Bronchial epithelial cell (primary cell): ENCODE measurements at regions not wholly inside any gene's neighbourhood (a gene's known extent, or its start where the extent isn't known, plus 50 kb on each side); places are given as distances from the start of the nearest gene placed in this dataset.
"Not testable (repeated sequence)": the region's sequence is repeated elsewhere in the genome, so short reads cannot be mapped to it uniquely, and the experiment has no call there.

Experiments
- DNase-seq: peaks from one replicate; pipeline ENCODE4 v3.0.0-alpha.2; 2010; ENCODE audit warnings: low read depth
- FAIRE-seq: peaks from 2 replicates; lab custom pipeline; 2011; peaks lifted over from hg19 to GRCh38; lab: Jason Lieb, UNC
- H3K27me3 ChIP-seq: 2 replicates; pipeline ENCODE4 v1.5.1; 2011; ENCODE audit warnings: low read length; ENCODE audit not compliant: control insufficient read depth, insufficient read depth
- H3K36me3 ChIP-seq: 2 replicates; pipeline ENCODE4 v1.5.1; 2011; ENCODE audit warnings: low read length; ENCODE audit not compliant: control insufficient read depth, insufficient read depth
- H3K4me3 ChIP-seq: 2 replicates; pipeline ENCODE4 v1.5.1; 2011; ENCODE audit warnings: mild to moderate bottlenecking, low read depth, low read length, control low read depth
- TF ChIP-seq, protein P1 (sequence below): IDR thresholded peaks from 2 replicates; pipeline ENCODE4 v1.5.1; 2011; ENCODE audit warnings: mild to moderate bottlenecking, moderate library complexity, low read length, control low read depth, inconsistent platforms; ENCODE audit not compliant: insufficient read depth, severe bottlenecking

GRCh38 chr10:46720386-46720785 is 141.5 kb downstream of the SYT15 start:
- DNase-seq, result peak; percentile 20
- H3K36me3 ChIP-seq, H3K4me3 ChIP-seq, FAIRE-seq, H3K27me3 ChIP-seq: not testable (repeated sequence)
- TF ChIP-seq, protein P1, sequence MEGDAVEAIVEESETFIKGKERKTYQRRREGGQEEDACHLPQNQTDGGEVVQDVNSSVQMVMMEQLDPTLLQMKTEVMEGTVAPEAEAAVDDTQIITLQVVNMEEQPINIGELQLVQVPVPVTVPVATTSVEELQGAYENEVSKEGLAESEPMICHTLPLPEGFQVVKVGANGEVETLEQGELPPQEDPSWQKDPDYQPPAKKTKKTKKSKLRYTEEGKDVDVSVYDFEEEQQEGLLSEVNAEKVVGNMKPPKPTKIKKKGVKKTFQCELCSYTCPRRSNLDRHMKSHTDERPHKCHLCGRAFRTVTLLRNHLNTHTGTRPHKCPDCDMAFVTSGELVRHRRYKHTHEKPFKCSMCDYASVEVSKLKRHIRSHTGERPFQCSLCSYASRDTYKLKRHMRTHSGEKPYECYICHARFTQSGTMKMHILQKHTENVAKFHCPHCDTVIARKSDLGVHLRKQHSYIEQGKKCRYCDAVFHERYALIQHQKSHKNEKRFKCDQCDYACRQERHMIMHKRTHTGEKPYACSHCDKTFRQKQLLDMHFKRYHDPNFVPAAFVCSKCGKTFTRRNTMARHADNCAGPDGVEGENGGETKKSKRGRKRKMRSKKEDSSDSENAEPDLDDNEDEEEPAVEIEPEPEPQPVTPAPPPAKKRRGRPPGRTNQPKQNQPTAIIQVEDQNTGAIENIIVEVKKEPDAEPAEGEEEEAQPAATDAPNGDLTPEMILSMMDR, result peak; percentile 14

DNA sequence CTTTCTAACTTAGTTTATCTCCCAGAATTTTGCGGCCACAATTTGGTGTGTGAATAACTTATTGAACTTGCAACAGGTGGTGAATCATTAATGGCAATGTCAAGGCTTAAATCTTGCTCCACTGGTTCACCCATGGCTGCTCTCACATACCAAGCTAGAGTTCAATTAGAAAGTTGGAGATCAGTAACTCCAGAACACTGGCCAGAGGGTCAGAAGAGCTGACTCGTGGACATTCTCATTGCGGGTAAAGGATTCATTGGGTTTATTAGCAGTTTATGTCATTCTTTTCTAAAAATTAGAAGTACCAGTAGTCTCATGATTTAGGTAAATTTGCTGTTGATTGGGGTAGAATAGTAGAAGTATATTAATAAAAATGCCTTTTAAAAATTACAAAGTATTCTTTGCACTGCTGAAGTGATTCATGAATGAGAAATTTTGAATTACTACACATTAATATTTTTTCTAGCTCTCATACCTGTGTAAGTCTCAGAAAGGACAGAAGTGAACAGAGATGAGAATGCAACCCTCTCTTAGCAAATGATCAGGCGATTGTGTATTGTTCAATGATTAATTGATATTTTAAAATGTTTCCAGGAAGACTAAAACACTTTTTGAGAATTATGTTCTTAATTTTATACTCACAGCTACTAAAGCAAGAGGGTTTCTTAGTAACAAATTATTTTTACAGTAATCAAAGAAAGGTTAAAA is 142.0 kb downstream of the SYT15 start:
- H3K4me3 ChIP-seq, H3K36me3 ChIP-seq, DNase-seq, FAIRE-seq, H3K27me3 ChIP-seq: not testable (repeated sequence)

DNA sequence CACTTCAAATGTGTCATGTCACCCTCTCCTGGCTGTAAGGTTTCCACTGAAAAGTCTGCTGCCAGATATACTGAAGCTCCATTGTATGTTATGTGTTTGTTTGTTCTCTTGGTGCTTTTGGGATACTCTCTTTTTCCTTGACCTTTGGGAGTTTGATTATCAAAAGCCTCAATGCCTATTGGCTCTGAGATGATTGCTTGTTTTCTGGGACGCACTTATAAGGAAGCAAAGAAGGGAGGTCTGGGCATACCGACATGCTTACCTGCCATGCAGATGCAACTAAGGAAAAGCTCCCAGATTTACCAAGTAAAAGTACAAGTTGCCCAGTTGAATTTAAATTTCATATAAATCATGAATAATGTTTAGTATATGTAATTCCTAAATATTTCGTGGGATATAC is 145.3 kb downstream of the SYT15 start:
- H3K4me3 ChIP-seq, H3K27me3 ChIP-seq, FAIRE-seq, H3K36me3 ChIP-seq, DNase-seq: not testable (repeated sequence)

GRCh38 chr10:46728359-46728758 is 149.4 kb downstream of the SYT15 start:
- FAIRE-seq, H3K4me3 ChIP-seq, H3K36me3 ChIP-seq, DNase-seq, H3K27me3 ChIP-seq: not testable (repeated sequence)

DNA sequence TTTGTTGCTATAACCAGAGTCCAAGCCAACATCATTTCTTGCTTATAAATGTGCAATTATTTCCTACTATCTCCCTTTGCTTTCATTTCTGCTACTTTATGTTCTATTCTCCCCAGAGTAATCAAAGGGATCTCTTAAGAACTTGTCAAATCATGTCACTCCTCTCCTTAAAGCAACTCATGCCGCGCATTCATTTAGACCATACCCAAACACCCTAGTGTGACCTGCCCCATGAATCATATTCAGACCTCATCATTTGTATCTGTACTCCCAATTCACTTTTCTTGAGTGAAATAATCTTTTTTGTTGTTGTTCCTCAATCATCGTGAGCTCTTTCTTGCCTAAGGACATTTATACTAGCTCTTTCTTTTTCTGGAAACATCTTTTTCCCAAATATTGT is 151.8 kb downstream of the SYT15 start:
- not testable (repeated sequence) for H3K27me3 ChIP-seq, H3K4me3 ChIP-seq, FAIRE-seq, DNase-seq, H3K36me3 ChIP-seq

DNA sequence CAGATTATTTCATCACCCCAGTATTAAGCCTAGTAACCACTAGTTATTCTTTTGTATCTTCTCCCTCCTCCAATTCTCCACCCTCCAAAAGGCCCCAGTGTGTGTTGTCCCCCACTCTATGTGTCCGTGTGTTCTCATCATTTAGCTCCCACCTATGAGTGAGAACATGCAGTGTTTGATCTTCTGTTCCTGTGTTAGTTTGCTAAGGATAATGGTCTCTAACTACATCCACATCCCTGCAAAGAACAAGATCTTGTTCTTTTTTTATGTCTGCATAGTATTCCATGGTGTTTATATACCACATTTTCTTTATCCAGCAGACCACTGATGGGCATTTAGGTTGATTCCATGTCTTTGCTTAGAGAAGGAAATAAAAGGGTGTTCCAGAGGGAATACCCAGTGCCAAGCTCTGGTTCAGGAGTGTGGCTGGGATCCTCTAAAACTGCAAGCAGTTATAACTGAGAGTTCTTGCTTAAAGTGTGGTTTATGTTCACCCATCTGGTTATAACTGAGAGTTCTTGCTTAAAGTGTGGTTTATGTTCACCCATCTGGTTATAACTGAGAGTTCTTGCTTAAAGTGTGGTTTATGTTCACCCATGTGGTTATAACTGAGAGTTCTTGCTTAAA is 154.8 kb downstream of the SYT15 start:
- FAIRE-seq, H3K27me3 ChIP-seq, DNase-seq, H3K36me3 ChIP-seq, H3K4me3 ChIP-seq: not testable (repeated sequence)

DNA sequence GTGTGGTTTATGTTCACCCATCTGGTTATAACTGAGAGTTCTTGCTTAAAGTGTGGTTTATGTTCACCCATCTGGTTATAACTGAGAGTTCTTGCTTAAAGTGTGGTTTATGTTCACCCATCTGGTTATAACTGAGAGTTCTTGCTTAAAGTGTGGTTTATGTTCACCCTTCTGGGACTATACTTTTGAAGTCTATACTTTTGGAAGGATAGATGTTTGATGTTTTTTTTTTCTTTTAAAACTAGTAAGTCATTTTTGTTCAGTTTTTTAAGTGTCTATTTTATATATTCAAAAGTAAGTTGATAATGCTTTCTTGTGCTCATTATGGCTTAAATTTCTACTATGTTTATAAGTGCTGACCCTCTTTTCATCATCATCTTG is 155.3 kb downstream of the SYT15 start:
- H3K27me3 ChIP-seq, DNase-seq, H3K4me3 ChIP-seq, H3K36me3 ChIP-seq, FAIRE-seq: not testable (repeated sequence)

GRCh38 chr10:46739919-46740318 is 161.0 kb downstream of the SYT15 start:
- H3K36me3 ChIP-seq, DNase-seq, H3K4me3 ChIP-seq, FAIRE-seq, H3K27me3 ChIP-seq: not testable (repeated sequence)

GRCh38 chr10:46740368-46740767 is 161.4 kb downstream of the SYT15 start:
- not testable (repeated sequence) for DNase-seq, H3K27me3 ChIP-seq, FAIRE-seq, H3K4me3 ChIP-seq, H3K36me3 ChIP-seq

- H3K27me3 ChIP-seq, H3K4me3 ChIP-seq, FAIRE-seq, H3K36me3 ChIP-seq, DNase-seq: not testable (repeated sequence)
These were observed 162.2 kb upstream of the PTPN20 start for GRCh38 chr10:46749003-46749402.

DNA sequence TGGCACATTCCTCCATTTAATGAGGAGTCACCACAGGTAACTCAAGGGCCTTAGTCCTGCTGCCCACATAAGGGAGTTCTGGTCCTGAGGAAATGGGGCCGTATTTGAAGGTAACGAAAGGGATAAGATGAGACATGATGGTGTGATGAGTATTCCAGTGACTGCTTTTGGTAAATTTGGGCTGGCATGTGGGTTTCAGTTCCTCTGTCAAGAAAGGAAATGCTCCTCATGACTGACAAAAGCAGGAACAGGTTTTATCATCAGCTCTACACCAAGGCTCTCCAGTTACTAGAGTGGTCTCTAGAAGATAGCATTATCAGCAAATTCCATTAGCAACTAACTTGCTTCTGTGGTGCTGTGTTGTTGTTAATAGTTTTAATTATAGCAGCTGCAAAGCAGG is 161.8 kb upstream of the PTPN20 start:
- DNase-seq, H3K27me3 ChIP-seq, FAIRE-seq, H3K36me3 ChIP-seq, H3K4me3 ChIP-seq: not testable (repeated sequence)

DNA sequence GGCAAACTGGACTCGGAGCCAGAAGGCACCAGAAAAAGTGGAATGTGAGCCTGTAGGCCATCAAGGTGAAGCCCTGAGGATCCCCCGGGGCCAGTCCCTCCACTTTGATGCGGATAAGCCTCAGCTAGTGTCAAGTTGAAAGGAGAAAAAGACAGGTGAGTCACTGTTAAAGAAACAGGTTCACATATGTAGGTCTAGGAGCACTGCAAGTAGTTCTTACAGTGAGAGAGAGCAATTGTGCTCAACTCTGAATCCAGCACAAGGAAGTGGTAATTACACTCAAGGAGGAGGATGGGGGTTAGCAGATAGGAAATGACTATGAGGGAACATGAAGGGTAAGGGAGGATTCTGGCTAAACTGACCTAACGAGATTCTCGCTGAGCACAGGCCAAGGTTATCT is 157.5 kb upstream of the PTPN20 start:
- not testable (repeated sequence) for FAIRE-seq, H3K36me3 ChIP-seq, H3K4me3 ChIP-seq, H3K27me3 ChIP-seq, DNase-seq

- H3K36me3 ChIP-seq, H3K4me3 ChIP-seq, H3K27me3 ChIP-seq, DNase-seq, FAIRE-seq: not testable (repeated sequence)
These were observed 149.8 kb upstream of the PTPN20 start for GRCh38 chr10:46761471-46761870.
